CD14-positive monocyte (primary cell): ENCODE measurements at regions not wholly inside any gene's neighbourhood (a gene's known extent, or its start where the extent isn't known, plus 50 kb on each side); places are given as distances from the start of the nearest gene placed in this dataset.

Source experiments
- DNase-seq, 3 donors: peaks; one replicate each; pipeline ENCODE4 v3.0.0-alpha.2; 2011 to 2022
- H2AFZ ChIP-seq: 2 replicates; pipeline ENCODE4 v1.6.0; 2012; ENCODE audit warnings: mild to moderate bottlenecking, low read depth, low read length, inconsistent platforms; ENCODE audit not compliant: insufficient read depth, poor library complexity, severe bottlenecking
- H3K27ac ChIP-seq, 2 donors: 1 replicate in 1 of 2; 2 replicates in 1 of 2; pipeline ENCODE4 v1.5.1; 2012 to 2013; ENCODE audit warnings: low read length in 2 of 2, control low read depth in 1 of 2, inconsistent platforms in 1 of 2, low read depth in 1 of 2, mild to moderate bottlenecking in 1 of 2
- H3K27me3 ChIP-seq, 2 donors: one replicate each; pipeline versions ENCODE4 v1.6.0 to v1.6.1; 2011 to 2013; ENCODE audit warnings: low read length in 2 of 2; ENCODE audit not compliant: control insufficient read depth in 2 of 2, insufficient read depth in 2 of 2
- H3K36me3 ChIP-seq, 2 donors: replicated peaks in 1 of 2; 1 replicate in 1 of 2; 2 replicates in 1 of 2; pipeline versions ENCODE4 v1.5.1 to v1.6.1; 2012 to 2013; ENCODE audit warnings: low read length in 2 of 2, control low read depth in 1 of 2, inconsistent platforms in 1 of 2, mild to moderate bottlenecking in 1 of 2; ENCODE audit not compliant: insufficient read depth in 2 of 2, control insufficient read depth in 1 of 2
- H3K4me1 ChIP-seq, 2 donors: 1 replicate in 1 of 2; 2 replicates in 1 of 2; pipeline versions ENCODE4 v1.5.1 to v1.6.1; 2012 to 2013; ENCODE audit warnings: low read length in 2 of 2, control low read depth in 1 of 2, inconsistent platforms in 1 of 2, mild to moderate bottlenecking in 1 of 2, moderate library complexity in 1 of 2; ENCODE audit not compliant: insufficient read depth in 2 of 2, control insufficient read depth in 1 of 2
- H3K4me2 ChIP-seq: replicated peaks from 2 replicates; pipeline ENCODE3; 2012; ENCODE audit warnings: low read length, moderate library complexity, mild to moderate bottlenecking; ENCODE audit not compliant: poor library complexity, severe bottlenecking; ENCODE audit errors: extremely low read depth
- H3K4me3 ChIP-seq, 3 experiments: fragments of 200-600 bp in 1 of 3; sonication (generic) in 1 of 3; replicated peaks in 1 of 3; 1 replicate in 2 of 3; 2 replicates in 1 of 3; pipeline ENCODE4 v1.5.1; 2011 to 2013; ENCODE audit warnings: low read length in 3 of 3, mild to moderate bottlenecking in 3 of 3, control low read depth in 2 of 3, low read depth in 2 of 3, inconsistent platforms in 1 of 3, moderate library complexity in 1 of 3
- H3K79me2 ChIP-seq: 2 replicates; pipeline ENCODE4 v1.6.0; 2012; ENCODE audit warnings: mild to moderate bottlenecking, control low read depth, inconsistent platforms, low read length, moderate library complexity; ENCODE audit not compliant: insufficient read depth
- H3K9ac ChIP-seq: 2 replicates; pipeline ENCODE4 v1.6.0; 2017; ENCODE audit warnings: low read length, mild to moderate bottlenecking; ENCODE audit not compliant: insufficient read depth, poor library complexity, severe bottlenecking
- H3K9me3 ChIP-seq, 2 donors: replicated peaks in 1 of 2; 1 replicate in 1 of 2; 2 replicates in 1 of 2; pipeline versions ENCODE4 v1.5.1 to v1.6.1; 2012 to 2013; ENCODE audit warnings: low read length in 2 of 2, control low read depth in 1 of 2; ENCODE audit not compliant: control insufficient read depth in 1 of 2, insufficient read depth in 1 of 2
- H4K20me1 ChIP-seq: 2 replicates; pipeline ENCODE4 v1.6.0; 2012; ENCODE audit warnings: mild to moderate bottlenecking, low read length, control low read depth, moderate library complexity; ENCODE audit not compliant: insufficient read depth
- H3K27ac Mint-ChIP-seq, 7 donors: one replicate each; pipeline ENCODE4 v1.8.0; 2020; ENCODE audit warnings: mild to moderate bottlenecking in 7 of 7, mixed read lengths in 7 of 7, moderate library complexity in 6 of 7, inconsistent platforms in 2 of 7
- H3K27me3 Mint-ChIP-seq, 3 donors: one replicate each; pipeline ENCODE4 v1.8.0; 2021 to 2022; ENCODE audit warnings: low read depth in 3 of 3, mild to moderate bottlenecking in 3 of 3, mixed read lengths in 3 of 3, moderate library complexity in 3 of 3, inconsistent platforms in 1 of 3
- H3K36me3 Mint-ChIP-seq, 2 donors: one replicate each; pipeline ENCODE4 v1.8.0; 2020; ENCODE audit warnings: mixed read lengths in 2 of 2, inconsistent platforms in 1 of 2, mild to moderate bottlenecking in 1 of 2
- H3K4me1 Mint-ChIP-seq: one replicate; pipeline ENCODE4 v1.8.0; 2020; ENCODE audit warnings: mild to moderate bottlenecking, mixed read lengths
- H3K4me3 Mint-ChIP-seq, 2 donors: one replicate each; pipeline ENCODE4 v1.8.0; 2020; ENCODE audit warnings: mild to moderate bottlenecking in 2 of 2, mixed read lengths in 2 of 2, moderate library complexity in 1 of 2
- H3K9me3 Mint-ChIP-seq, 7 donors: one replicate each; pipeline ENCODE4 v1.8.0; 2020 to 2022; ENCODE audit warnings: mixed read lengths in 7 of 7, mild to moderate bottlenecking in 6 of 7, moderate library complexity in 6 of 7, inconsistent platforms in 2 of 7
- WGBS: methylation state at CpG from one replicate; pipeline ENCODE4 v1.1.5; 2013; ENCODE audit warnings: missing lambda C conversion rate; ENCODE audit not compliant: insufficient coverage; 5-methylcytosine and 5-hydroxymethylcytosine counted together
- intact Hi-C, 2 donors: fragments of 100-400 bp; cut with micrococcal nuclease; formaldehyde crosslinking; loops; one replicate each; pipeline versions ENCODE4 v1.15.0 to v1.15.1; 2023
- TF ChIP-seq, protein P1 (sequence below): fragments of 200-600 bp; IDR thresholded peaks from one replicate; pipeline ENCODE4 v1.8.0; 2022; ENCODE audit warnings: antibody characterized with exemption, mild to moderate bottlenecking

- no peak overlapping the region for H3K4me2 ChIP-seq
Observed at GRCh38 chr5:33194914-33195313, 245.9 kb upstream of the TARS1 start.

GRCh38 chr5:33195431-33196165 lies 245.2 kb upstream of the TARS1 start:
- H3K27me3 ChIP-seq = no peaks in the 10 kb centered on the region
- Mint-ChIP-seq H3K9me3 (peaks cover 0 to 9% (median 3%) of the 10 kb centered on the region in 7 donors), H3K36me3 (no peaks in the 10 kb centered on the region), H3K4me3 (no peak overlapping the region), H3K4me1 (no peaks in the 10 kb centered on the region), H3K27me3 (no peaks in the 10 kb centered on the region), H3K27ac (no peak overlapping the region)
- no peak overlapping the region for H3K9ac ChIP-seq
- H3K79me2 ChIP-seq = no peaks in the 10 kb centered on the region
- H2AFZ ChIP-seq = no peak overlapping the region
- H3K4me3 ChIP-seq = no peak overlapping the region
- intact Hi-C loops = no loop called here
- TF ChIP-seq, protein P1, sequence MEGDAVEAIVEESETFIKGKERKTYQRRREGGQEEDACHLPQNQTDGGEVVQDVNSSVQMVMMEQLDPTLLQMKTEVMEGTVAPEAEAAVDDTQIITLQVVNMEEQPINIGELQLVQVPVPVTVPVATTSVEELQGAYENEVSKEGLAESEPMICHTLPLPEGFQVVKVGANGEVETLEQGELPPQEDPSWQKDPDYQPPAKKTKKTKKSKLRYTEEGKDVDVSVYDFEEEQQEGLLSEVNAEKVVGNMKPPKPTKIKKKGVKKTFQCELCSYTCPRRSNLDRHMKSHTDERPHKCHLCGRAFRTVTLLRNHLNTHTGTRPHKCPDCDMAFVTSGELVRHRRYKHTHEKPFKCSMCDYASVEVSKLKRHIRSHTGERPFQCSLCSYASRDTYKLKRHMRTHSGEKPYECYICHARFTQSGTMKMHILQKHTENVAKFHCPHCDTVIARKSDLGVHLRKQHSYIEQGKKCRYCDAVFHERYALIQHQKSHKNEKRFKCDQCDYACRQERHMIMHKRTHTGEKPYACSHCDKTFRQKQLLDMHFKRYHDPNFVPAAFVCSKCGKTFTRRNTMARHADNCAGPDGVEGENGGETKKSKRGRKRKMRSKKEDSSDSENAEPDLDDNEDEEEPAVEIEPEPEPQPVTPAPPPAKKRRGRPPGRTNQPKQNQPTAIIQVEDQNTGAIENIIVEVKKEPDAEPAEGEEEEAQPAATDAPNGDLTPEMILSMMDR = no peak
- no peaks in the 10 kb centered on the region for H3K36me3 ChIP-seq
- no peaks in the 10 kb centered on the region for H3K4me1 ChIP-seq
- H3K4me2 ChIP-seq = no peak overlapping the region
- no peak for DNase-seq
- H3K27ac ChIP-seq = no peak overlapping the region
- H4K20me1 ChIP-seq = no peaks in the 10 kb centered on the region
- no peaks in the 10 kb centered on the region for H3K9me3 ChIP-seq
- no CpG with 5 or more reads among the region's 3 CpGs for WGBS

More at GRCh38 chr5:33194914-33195313, 245.9 kb upstream of the TARS1 start:
- Histone ChIP-seq H3K79me2 (no peaks in the 10 kb centered on the region), H3K4me3 (no peak overlapping the region), H3K9me3 (no peaks in the 10 kb centered on the region), H2AFZ (no peak overlapping the region), H4K20me1 (no peaks in the 10 kb centered on the region), H3K4me1 (no peaks in the 10 kb centered on the region), H3K27ac (no peak overlapping the region), H3K27me3 (no peaks in the 10 kb centered on the region), H3K9ac (no peak overlapping the region), H3K36me3 (no peaks in the 10 kb centered on the region)
- Mint-ChIP-seq H3K36me3 (no peaks in the 10 kb centered on the region), H3K4me1 (no peaks in the 10 kb centered on the region), H3K27me3 (no peaks in the 10 kb centered on the region), H3K9me3 (peaks cover 0 to 11% (median 3%) of the 10 kb centered on the region in 7 donors), H3K27ac (no peak overlapping the region), H3K4me3 (no peak overlapping the region)
- intact Hi-C loops = no loop called here
- DNase-seq = no peak
- TF ChIP-seq, protein P1 = no peak
